Gastroesophageal sphincter (tissue), 4 donors: ENCODE measurements at regions not wholly inside any gene's neighbourhood (a gene's known extent, or its start where the extent isn't known, plus 50 kb on each side); places are given as distances from the start of the nearest gene placed in this dataset.
A peak's percentile ranks its signal among the peaks of the same experiment; 100 is the strongest.

ENCODE experiments used
- ATAC-seq: fragments of 150-250 bp; one replicate; pipeline ENCODE4 v1.9.1; 2016; ENCODE audit warnings: mild to moderate bottlenecking, moderate library complexity
- H3K27ac ChIP-seq, 4 donors: fragments of 200-600 bp; sonication (generic) in 3 of 4; 1 replicate in 3 of 4; 2 replicates in 1 of 4; pipeline ENCODE4 v1.5.1; 2016 to 2019
- H3K27me3 ChIP-seq: fragments of 200-600 bp; sonication (generic); one replicate; pipeline ENCODE4 v1.5.1; 2019
- H3K36me3 ChIP-seq, 2 donors: fragments of 200-600 bp; sonication (generic); one replicate each; pipeline ENCODE4 v1.5.1; 2019; ENCODE audit warnings: control low read depth in 1 of 2
- H3K4me1 ChIP-seq, 3 donors: fragments of 200-600 bp; sonication (generic); 1 replicate in 2 of 3; 2 replicates in 1 of 3; pipeline ENCODE4 v1.5.1; 2016 to 2019; ENCODE audit warnings: control low read depth in 2 of 3
- H3K4me3 ChIP-seq, 2 donors: fragments of 200-600 bp; sonication (generic); one replicate each; pipeline ENCODE4 v1.5.1; 2019; ENCODE audit warnings: mild to moderate bottlenecking in 1 of 2, moderate library complexity in 1 of 2
- H3K9me3 ChIP-seq, 3 donors: fragments of 200-600 bp; sonication (generic); one replicate each; pipeline ENCODE4 v1.5.1; 2017 to 2019; ENCODE audit warnings: control low read depth in 2 of 3
- CTCF ChIP-seq, 4 experiments: fragments of 200-600 bp in 2 of 4; fragments of 450-650 bp in 2 of 4; sonication (generic) in 1 of 4; IDR thresholded peaks; one replicate each; pipeline ENCODE4 v1.5.1; 2017 to 2019; ENCODE audit warnings: antibody characterized with exemption in 4 of 4, mild to moderate bottlenecking in 2 of 4, moderate library complexity in 2 of 4
- EP300 ChIP-seq: sonication (generic); formaldehyde crosslinking; IDR thresholded peaks from one replicate; pipeline ENCODE4 v1.6.1; 2017; ENCODE audit warnings: antibody characterized with exemption, mild to moderate bottlenecking
- POLR2A ChIP-seq, 2 donors: fragments of 450-650 bp; IDR thresholded peaks; one replicate each; pipeline ENCODE4 v1.6.1; 2017; ENCODE audit warnings: antibody characterized with exemption in 2 of 2, mild to moderate bottlenecking in 2 of 2, moderate library complexity in 1 of 2
- POLR2AphosphoS5 ChIP-seq: sonication (generic); formaldehyde crosslinking; IDR thresholded peaks from one replicate; pipeline ENCODE4 v1.6.1; 2017; ENCODE audit warnings: antibody characterized with exemption
- WGBS, 2 donors: methylation state at CpG; one replicate each; pipeline ENCODE4 v1.1.5; 2018; ENCODE audit warnings: low coverage in 1 of 2; 5-methylcytosine and 5-hydroxymethylcytosine counted together

GRCh38 chr10:120336911-120337540 is 120.0 kb upstream of the PLPP4 start:
- H3K27me3 ChIP-seq = peaks cover 10% of the 10 kb centered on the region
- ATAC-seq = no peak
- no peaks in the 10 kb centered on the region for H3K9me3 ChIP-seq
- TF ChIP-seq EP300 = no peak
- peak in 3 of 4 experiments; percentile 22 to 58 (median 26) for TF ChIP-seq CTCF (IDR thresholded peaks at IDR 0.05)
- WGBS, 2 donors = 12 to 14% methylated on average over 4 of the region's 4 CpGs
- H3K4me1 ChIP-seq = no peaks in the 10 kb centered on the region
- H3K36me3 ChIP-seq = no peaks in the 10 kb centered on the region
- no peak overlapping the region for H3K27ac ChIP-seq
- H3K4me3 ChIP-seq = no peak overlapping the region

GRCh38 chr10:120342115-120342714 is 114.8 kb upstream of the PLPP4 start:
- Histone ChIP-seq H3K27me3 (peaks cover 7% of the 10 kb centered on the region), H3K9me3 (no peaks in the 10 kb centered on the region), H3K36me3 (no peaks in the 10 kb centered on the region), H3K4me3 (no peak overlapping the region), H3K4me1 (no peaks in the 10 kb centered on the region), H3K27ac (no peak overlapping the region)
- no peak for ATAC-seq
- WGBS, 2 donors = 36 to 50% methylated on average over 7 of the region's 7 CpGs
- TF ChIP-seq POLR2A (IDR thresholded peaks at IDR 0.05) (no peak), CTCF (IDR thresholded peaks at IDR 0.05) (no peak), POLR2AphosphoS5 (no peak), EP300 (no peak)

- TF ChIP-seq POLR2AphosphoS5 (no peak), POLR2A (IDR thresholded peaks at IDR 0.05) (no peak), CTCF (IDR thresholded peaks at IDR 0.05) (no peak), EP300 (no peak)
- no peak for ATAC-seq
- Histone ChIP-seq H3K4me3 (no peak overlapping the region), H3K27me3 (peaks cover 5% of the 10 kb centered on the region), H3K36me3 (no peaks in the 10 kb centered on the region), H3K9me3 (no peaks in the 10 kb centered on the region), H3K4me1 (no peaks in the 10 kb centered on the region), H3K27ac (no peak overlapping the region)
- 55 to 64% methylated on average over 2 of the region's 2 CpGs for WGBS, 2 donors
These were observed 111.8 kb upstream of the PLPP4 start for GRCh38 chr10:120345186-120345585.

GRCh38 chr10:120347644-120348043 is 109.4 kb upstream of the PLPP4 start:
- no peaks in the 10 kb centered on the region for H3K36me3 ChIP-seq
- 50 to 73% methylated on average over 1 to 3 of the region's 3 CpGs for WGBS, 2 donors
- H3K9me3 ChIP-seq = peaks cover 0 to 8% (median 0%) of the 10 kb centered on the region in 3 donors
- H3K4me1 ChIP-seq = no peaks in the 10 kb centered on the region
- no peak for ATAC-seq
- no peak overlapping the region for H3K27ac ChIP-seq
- TF ChIP-seq POLR2A (IDR thresholded peaks at IDR 0.05) (no peak), CTCF (IDR thresholded peaks at IDR 0.05) (no peak), POLR2AphosphoS5 (no peak), EP300 (no peak)
- H3K4me3 ChIP-seq = no peak overlapping the region
- H3K27me3 ChIP-seq = peaks cover 5% of the 10 kb centered on the region

GRCh38 chr10:120349069-120349468 is 108.0 kb upstream of the PLPP4 start:
- no peak overlapping the region for H3K27ac ChIP-seq
- H3K36me3 ChIP-seq = no peaks in the 10 kb centered on the region
- TF ChIP-seq POLR2AphosphoS5 (no peak), CTCF (IDR thresholded peaks at IDR 0.05) (no peak), EP300 (no peak), POLR2A (IDR thresholded peaks at IDR 0.05) (no peak)
- no peaks in the 10 kb centered on the region for H3K4me1 ChIP-seq
- peaks cover 0 to 8% (median 0%) of the 10 kb centered on the region in 3 donors for H3K9me3 ChIP-seq
- 94 to 100% methylated on average over 3 of the region's 3 CpGs for WGBS, 2 donors
- no peak for ATAC-seq
- H3K27me3 ChIP-seq = peaks cover 5% of the 10 kb centered on the region
- no peak overlapping the region for H3K4me3 ChIP-seq
